PFSK-1 (cell line): ENCODE measurements at regions not wholly inside any gene's neighbourhood (a gene's known extent, or its start where the extent isn't known, plus 50 kb on each side); places are given as distances from the start of the nearest gene placed in this dataset.

Source experiments
- FOXP2 ChIP-seq: optimal IDR thresholded peaks from 2 replicates; pipeline ENCODE3; 2011; ENCODE audit warnings: borderline replicate concordance, control low read depth, inconsistent platforms; ENCODE audit not compliant: insufficient read depth; ENCODE audit errors: extremely low read length, extremely low read depth
- POLR2AphosphoS5 ChIP-seq: IDR thresholded peaks from 2 replicates; pipeline ENCODE4 v1.6.1; 2012; ENCODE audit warnings: low read depth, mild to moderate bottlenecking, control low read depth, low read length, moderate library complexity
- SIN3A ChIP-seq: IDR thresholded peaks from 2 replicates; pipeline ENCODE4 v1.6.1; 2012; ENCODE audit warnings: mild to moderate bottlenecking, low read length, moderate library complexity, borderline replicate concordance; ENCODE audit not compliant: insufficient read depth
- TAF1 ChIP-seq: IDR thresholded peaks from 2 replicates; pipeline ENCODE4 v1.6.1; 2012; ENCODE audit warnings: low read length, control low read depth, borderline replicate concordance; ENCODE audit not compliant: insufficient read depth
- TF ChIP-seq, protein P1 (sequence below), 2 experiments: IDR thresholded peaks; 2 replicates each; pipeline versions ENCODE4 v1.6.1 to v1.8.0; 2011 to 2012; ENCODE audit warnings: low read depth in 2 of 2, low read length in 2 of 2, control low read depth in 1 of 2, inconsistent platforms in 1 of 2, mild to moderate bottlenecking in 1 of 2, moderate library complexity in 1 of 2; ENCODE audit not compliant: insufficient read depth in 1 of 2

GRCh38 chr2:188199716-188200128 lies 92.0 kb upstream of the GULP1 start:
- TF ChIP-seq, protein P1, sequence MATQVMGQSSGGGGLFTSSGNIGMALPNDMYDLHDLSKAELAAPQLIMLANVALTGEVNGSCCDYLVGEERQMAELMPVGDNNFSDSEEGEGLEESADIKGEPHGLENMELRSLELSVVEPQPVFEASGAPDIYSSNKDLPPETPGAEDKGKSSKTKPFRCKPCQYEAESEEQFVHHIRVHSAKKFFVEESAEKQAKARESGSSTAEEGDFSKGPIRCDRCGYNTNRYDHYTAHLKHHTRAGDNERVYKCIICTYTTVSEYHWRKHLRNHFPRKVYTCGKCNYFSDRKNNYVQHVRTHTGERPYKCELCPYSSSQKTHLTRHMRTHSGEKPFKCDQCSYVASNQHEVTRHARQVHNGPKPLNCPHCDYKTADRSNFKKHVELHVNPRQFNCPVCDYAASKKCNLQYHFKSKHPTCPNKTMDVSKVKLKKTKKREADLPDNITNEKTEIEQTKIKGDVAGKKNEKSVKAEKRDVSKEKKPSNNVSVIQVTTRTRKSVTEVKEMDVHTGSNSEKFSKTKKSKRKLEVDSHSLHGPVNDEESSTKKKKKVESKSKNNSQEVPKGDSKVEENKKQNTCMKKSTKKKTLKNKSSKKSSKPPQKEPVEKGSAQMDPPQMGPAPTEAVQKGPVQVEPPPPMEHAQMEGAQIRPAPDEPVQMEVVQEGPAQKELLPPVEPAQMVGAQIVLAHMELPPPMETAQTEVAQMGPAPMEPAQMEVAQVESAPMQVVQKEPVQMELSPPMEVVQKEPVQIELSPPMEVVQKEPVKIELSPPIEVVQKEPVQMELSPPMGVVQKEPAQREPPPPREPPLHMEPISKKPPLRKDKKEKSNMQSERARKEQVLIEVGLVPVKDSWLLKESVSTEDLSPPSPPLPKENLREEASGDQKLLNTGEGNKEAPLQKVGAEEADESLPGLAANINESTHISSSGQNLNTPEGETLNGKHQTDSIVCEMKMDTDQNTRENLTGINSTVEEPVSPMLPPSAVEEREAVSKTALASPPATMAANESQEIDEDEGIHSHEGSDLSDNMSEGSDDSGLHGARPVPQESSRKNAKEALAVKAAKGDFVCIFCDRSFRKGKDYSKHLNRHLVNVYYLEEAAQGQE (IDR thresholded peaks at IDR 0.05; ENCODE audit: insufficient read depth in 1 of 2, low read depth in 2 of 2, low read length in 2 of 2) = no peak
- TF ChIP-seq TAF1 (no peak), POLR2AphosphoS5 (no peak), FOXP2 (no peak), SIN3A (no peak)

- no peak for TF ChIP-seq TAF1
- TF ChIP-seq, protein P1 (IDR thresholded peaks at IDR 0.05; ENCODE audit: insufficient read depth in 1 of 2, low read depth in 2 of 2, low read length in 2 of 2) = no peak
- no peak for TF ChIP-seq POLR2AphosphoS5
- TF ChIP-seq SIN3A = no peak
- TF ChIP-seq FOXP2 = no peak
These were observed 90.0 kb upstream of the GULP1 start for GRCh38 chr2:188201639-188202038.

DNA sequence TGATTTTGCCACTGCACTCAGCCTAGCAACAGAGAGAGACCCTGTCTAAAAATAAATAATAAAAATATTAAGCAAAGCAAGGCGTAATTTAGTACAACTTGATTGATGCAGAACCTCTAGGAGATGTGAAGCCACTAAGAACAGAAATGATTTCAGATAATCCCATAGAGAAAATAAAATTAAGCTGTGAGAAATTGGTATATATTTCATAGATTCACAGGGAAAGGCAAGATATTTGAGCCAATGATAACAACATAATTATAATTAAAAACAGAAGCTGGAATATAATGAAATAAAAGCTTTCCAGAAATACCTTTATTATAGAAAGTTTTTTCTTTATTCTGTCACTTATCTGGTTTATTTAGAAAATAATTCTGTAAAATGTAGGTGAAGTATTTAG lies 88.9 kb upstream of the GULP1 start:
- TF ChIP-seq, protein P1 (IDR thresholded peaks at IDR 0.05; ENCODE audit: insufficient read depth in 1 of 2, low read depth in 2 of 2, low read length in 2 of 2) = no peak
- TF ChIP-seq FOXP2 = no peak
- TF ChIP-seq POLR2AphosphoS5 = no peak
- TF ChIP-seq TAF1 = no peak
- TF ChIP-seq SIN3A = no peak

DNA sequence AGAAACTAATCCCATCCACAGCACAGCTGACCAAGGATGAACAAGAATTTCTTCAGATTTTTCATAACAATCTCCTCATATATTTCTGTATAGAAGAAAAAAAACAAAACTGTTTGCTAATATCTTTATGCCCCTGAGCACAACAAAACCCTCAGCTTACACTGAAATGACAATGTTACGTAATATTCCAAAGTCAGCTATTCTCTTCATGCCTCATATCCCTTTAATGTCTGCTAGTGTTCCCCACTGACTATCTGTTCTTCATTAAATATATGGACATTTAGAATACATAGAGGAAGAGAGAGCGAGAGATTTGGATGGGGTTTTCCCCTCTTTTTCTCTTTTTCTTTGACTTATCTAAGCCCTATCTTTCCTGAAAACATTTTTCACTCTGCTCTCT lies 87.9 kb upstream of the GULP1 start:
- TF ChIP-seq POLR2AphosphoS5 = no peak
- TF ChIP-seq FOXP2 = no peak
- TF ChIP-seq SIN3A = no peak
- TF ChIP-seq, protein P1 (IDR thresholded peaks at IDR 0.05; ENCODE audit: insufficient read depth in 1 of 2, low read depth in 2 of 2, low read length in 2 of 2) = no peak
- TF ChIP-seq TAF1 = no peak

- TF ChIP-seq POLR2AphosphoS5 (no peak), TAF1 (no peak), FOXP2 (no peak), SIN3A (no peak)
- TF ChIP-seq, protein P1 (IDR thresholded peaks at IDR 0.05; ENCODE audit: insufficient read depth in 1 of 2, low read depth in 2 of 2, low read length in 2 of 2) = no peak
These were observed 86.8 kb upstream of the GULP1 start for GRCh38 chr2:188204824-188205223.
